ENCODE measurements at regions not wholly inside any gene's neighbourhood (a gene's known extent, or its start where the extent isn't known, plus 50 kb on each side); places are given as distances from the start of the nearest gene placed in this dataset.
"Not testable (repeated sequence)": the region's sequence is repeated elsewhere in the genome, so short reads cannot be mapped to it uniquely, and the experiment has no call there.

- DNase-seq, result no peak
Measured at GRCh38 chr12:19778797-19779196, 339.5 kb downstream of the AEBP2 start.

DNA sequence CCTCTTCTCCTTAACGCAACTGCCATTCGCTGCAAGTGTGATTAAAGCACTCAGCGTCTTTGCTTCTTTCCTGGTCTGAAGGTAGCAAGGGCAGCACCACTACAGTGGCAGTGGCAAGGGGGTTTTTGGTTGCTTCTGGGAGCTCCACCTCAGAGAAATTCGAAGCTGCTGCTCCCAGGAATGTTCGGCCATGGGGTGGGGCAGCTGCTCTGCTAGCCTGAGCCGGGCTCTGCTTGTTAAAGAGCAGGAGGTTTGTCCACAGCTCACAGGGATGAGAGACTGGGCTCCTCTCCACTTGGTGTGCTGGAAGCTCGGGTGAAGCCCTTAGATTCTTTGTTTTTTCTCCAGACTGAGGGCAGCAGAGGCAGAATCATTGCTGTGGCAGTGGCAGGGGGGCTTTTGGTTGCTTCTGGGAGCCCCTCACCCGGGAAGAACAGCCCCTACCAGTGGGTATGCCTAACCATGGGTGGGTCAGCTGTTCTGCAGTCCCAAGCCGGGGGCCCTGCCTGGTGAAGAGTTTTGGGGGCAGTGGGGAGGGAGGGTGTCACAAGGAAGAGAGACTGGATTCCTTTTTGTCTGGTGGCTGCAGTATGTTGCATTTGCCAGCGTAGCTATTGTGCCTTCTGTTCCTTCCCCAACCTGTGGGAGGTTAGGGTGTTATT is 340.2 kb downstream of the AEBP2 start:
- no peak for DNase-seq

GRCh38 chr12:19780460-19780859 is 341.2 kb downstream of the AEBP2 start:
- DNase-seq, result no peak

DNA sequence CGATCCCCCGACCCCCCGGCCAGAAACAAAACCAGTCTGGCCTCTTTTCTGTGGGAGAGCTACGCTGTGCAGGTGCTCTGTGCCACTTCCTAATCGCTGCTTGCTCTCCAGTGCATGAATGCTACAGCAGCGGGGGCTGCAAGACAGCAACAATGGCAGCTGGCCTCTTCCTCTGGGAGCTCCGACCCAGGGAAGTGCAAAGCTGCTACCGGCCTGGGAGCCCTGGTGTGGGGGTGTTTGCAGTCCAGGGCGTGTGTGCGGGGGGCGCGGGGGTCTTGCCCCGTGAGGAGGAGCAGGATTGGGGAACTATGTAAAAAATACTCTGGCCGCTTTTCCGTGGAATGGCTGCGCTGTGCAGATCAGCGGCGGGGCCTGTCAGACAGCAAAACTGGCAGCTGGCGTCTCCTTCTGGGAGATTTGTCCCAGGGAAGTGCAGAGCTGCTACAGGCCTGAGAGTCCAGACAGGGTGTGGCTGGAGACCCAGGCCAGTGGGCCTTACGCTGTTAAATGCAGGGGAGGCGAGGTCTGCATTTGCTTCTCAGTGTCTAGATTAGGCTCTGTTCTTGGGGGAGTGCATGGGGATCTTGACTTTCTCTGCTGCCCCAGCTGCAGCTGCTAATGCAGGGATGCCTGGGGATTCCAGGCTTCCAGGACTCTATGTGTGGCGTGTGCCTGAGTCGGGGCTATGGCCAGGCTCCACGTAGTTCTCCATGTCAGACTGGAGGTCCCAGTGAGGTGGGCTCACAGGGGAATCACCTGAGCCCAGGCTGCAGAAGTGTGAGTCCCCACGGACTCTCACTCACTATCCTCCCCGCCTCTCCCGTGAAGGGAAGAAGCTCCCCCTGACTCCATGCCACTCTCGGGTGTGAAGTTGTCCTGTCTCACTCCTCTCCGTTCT is 344.5 kb downstream of the AEBP2 start:
- no peak for DNase-seq

DNA sequence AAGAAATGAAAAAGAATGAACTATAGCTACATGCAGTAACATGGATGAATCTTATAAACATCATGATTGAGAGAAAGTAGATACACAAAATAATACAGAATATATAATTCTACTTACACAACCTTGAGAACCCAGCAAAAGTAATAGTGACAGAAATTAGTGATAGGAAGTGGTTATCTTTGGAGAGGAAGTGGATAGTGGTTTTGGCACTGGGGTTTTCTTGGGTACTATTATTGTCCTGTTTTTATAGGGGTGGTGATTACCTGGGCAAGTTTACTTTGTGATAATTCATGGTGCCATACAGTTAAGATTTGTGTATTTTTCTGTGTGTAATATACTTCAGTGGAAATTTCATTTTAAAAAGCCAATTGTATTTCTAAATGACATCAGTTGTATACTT is 352.7 kb downstream of the AEBP2 start:
- no peak for DNase-seq

- DNase-seq, result no peak
Measured at GRCh38 chr12:19794116-19794515, 354.8 kb downstream of the AEBP2 start.

- DNase-seq, result no peak
Measured at GRCh38 chr12:19799216-19799615, 359.9 kb downstream of the AEBP2 start.

DNA sequence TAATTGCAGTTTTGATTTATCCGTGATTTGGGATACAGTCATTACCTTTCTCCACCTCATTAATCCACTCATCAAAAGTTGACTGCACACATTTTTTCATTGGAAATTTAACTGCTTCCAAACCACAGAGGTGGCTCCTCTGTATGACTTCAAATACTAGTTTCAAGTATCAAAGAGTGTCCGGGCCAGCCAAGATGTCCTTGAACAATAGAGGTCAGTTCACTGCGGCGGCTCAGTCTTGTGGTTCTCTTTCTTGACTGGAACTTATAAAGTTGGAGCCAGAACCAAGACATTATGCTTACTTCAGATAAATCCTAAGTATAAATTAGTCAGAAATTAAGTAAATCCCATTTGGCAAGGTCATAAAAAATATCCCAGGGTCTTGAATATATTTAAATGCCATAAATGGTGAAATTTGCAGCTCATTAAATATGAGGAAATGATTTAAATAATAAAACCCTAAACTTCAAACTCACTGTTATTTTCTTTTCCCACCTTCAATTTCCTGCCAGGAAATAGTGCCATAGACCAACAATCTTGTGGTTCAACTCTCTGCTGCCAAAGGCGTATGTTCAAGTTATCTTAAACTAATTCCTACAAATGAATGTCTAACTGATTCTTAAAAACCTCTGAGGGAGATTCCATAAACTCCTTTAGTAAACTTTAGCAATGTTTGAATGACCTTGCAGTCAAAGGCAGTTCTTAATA is 360.8 kb downstream of the AEBP2 start:
- no peak for DNase-seq

- no peak for DNase-seq
Measured at GRCh38 chr12:19800884-19801283, 361.6 kb downstream of the AEBP2 start.

GRCh38 chr12:19801941-19802340 is 362.6 kb downstream of the AEBP2 start:
- no peak for DNase-seq

GRCh38 chr12:19802915-19803314 is 363.6 kb downstream of the AEBP2 start:
- no peak for DNase-seq

GRCh38 chr12:19804737-19805136 is 365.4 kb downstream of the AEBP2 start:
- DNase-seq, result no peak

DNA sequence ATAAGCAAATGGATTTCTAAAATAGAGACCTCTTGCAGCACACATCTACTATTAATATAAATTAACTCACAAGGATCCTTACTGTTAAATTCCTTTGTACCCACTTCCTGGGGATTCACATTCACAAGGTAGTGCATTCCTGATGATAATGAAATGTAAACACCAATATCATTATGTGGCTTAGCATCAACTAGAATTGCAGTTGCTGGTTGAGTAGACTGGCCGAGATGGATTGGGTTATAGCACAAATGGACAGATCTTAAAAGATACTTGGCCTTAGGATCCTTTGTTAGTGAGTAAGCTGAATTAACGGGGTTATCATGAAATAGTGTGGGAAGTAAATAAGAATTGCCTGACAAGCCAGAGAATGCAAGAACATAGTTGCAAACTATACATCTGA is 369.1 kb downstream of the AEBP2 start:
- no peak for DNase-seq

DNA sequence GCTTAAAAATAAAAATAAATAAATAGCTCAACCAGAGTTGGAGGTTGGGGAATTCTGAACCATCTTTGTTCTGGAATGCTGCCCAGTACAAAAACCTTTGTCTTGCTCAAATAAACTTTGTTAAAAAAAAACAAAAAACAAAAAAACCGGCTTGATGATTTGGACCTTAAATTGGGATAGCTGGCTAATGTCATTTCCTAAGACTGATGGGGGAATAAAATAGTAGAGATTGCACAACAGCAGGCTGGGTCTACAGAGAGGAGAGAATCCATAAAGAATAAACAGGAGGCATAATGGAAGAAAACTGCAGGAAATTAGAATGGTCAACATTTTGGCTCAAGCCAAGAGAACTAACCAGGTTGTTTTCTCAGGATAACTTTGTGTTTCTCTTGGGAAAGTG is 370.9 kb downstream of the AEBP2 start:
- DNase-seq, result no peak

- DNase-seq, result no peak
Measured at GRCh38 chr12:19811922-19812321, 372.6 kb downstream of the AEBP2 start.

DNA sequence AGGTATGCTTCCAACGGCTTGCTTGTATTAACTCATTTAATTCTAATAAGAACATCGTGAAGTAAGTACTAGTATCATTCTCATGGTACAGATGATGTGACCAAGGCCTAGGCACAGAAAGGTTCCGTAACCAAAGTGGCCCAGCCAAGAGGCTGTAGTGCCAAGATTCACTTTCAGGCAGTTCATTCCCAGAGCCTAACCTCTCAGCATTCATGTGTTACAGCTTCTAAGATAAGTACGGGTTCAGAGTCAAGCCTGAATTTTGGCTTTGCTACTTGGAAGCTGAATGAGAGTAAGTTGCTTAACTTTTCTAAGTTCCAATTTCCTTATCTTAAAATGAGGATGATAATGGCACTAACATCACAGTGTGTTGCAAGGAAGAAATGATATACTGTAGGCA is 379.9 kb downstream of the AEBP2 start:
- DNase-seq, result no peak

DNA sequence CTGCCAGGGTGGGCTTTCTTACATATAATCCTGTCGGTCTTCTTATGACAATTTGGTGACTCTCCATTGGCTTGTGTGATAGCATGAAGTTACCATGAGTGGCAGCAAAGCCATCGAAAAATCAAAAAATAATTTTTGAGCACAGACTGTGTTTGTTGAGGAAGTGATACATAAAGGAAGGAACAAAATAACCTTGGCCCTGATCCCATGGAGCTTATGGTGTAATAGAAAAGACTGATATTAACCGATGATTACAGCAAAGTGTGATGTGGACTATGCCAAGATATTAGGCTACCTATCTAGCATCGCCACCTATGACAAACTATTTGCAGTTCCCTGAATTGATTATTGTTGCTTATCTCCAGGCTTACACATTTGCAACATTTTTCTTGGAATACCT is 383.2 kb downstream of the AEBP2 start:
- no peak for DNase-seq

DNA sequence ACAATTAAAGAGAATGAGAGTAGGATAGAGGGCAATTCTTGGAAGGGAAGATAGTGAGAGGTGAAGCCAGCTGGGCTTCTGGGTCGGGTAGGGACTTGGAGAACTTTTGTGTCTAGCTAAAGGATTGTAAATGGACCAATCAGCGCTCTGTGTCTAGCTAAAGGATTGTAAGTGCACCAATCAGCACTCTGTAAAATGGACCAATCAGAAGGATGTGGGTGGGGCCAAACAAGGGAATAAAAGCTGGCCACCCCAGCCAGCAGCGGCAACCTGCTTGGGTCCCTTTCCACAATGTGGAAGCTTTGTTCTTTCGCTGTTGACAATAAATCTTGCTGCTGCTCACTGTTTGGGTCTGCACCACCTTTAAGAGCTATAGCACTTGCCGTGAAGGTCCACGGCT is 384.0 kb downstream of the AEBP2 start:
- DNase-seq, result not testable (repeated sequence)

DNA sequence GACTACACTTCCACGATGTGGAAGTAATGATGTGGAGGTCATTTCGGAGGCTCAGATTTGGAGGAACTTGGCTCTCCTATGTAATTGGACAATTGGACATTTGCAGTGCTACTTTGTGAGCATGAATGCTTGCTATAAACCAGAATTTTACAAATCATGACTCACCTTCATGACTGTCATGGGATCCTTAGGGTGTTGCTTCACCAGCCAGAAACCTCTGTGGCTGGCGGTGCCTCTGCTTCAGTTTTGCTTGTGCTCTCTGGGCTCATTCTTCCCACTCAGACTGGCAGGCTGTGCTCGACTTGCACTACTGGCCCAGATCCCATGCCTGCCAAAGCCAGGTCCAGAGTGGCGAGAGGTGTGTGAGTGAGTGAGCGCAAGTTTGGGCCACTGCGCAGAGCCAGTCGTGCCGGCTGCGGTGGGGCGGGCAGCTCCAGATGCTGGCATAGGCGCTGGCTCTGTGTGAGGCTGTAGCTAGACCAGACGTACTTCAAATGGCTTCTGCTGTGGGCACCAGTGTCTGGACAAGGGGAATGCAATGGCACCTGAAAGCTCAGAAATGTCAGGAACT is 387.8 kb downstream of the AEBP2 start:
- no peak for DNase-seq

DNA sequence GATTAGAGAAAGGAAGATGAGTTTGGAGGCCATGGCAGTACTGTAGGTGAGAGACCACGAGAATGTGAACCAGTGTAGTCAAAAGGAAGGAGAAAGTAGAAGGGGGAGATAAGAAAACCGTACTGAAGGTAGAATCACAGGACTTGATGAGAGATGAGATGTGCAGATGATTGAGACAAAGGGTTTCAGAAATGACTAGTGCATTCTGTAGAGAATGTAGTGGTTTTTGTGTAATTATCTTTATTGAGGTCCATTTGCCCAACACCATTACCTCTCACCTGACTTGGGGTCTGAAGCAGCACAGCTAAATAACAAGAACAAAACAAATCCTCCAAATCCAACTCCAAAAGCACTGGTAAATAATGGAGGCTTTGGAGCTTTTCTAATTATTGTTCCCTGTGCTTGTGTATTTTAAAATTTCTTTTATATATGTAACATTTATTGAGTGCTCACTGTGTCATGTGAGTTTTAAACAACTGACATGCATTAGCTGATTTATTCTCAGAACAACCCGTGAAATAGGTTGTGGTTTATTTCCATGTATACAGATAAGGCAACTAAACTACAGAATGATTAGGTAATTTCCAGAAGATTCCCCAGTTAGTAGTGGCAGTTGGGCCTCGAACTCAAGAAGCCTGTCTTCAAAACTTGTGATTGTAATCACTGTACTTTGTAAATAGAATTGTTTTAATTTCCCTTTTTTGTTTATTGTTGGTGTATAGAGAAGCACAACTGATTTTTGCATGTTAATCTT is 390.0 kb downstream of the AEBP2 start:
- no peak for DNase-seq

DNA sequence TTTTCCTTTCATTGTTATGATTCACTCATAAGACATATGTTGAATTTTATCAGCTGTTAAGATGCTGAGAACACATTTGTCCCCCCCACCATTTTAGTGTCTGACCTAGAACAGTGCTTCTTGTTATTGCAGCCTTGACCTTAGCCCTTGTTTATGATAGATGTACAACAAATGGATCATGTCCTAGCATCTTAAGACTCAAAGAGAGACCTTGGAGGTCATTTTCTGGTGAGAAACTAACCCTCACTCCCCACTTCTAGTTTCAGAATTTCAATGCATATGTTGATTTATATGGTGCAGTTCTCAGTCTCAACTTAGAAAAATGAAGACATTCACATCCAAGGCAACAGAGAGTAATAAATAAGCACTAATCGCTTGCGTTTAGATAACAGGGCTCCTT is 391.2 kb downstream of the AEBP2 start:
- no peak for DNase-seq

DNA sequence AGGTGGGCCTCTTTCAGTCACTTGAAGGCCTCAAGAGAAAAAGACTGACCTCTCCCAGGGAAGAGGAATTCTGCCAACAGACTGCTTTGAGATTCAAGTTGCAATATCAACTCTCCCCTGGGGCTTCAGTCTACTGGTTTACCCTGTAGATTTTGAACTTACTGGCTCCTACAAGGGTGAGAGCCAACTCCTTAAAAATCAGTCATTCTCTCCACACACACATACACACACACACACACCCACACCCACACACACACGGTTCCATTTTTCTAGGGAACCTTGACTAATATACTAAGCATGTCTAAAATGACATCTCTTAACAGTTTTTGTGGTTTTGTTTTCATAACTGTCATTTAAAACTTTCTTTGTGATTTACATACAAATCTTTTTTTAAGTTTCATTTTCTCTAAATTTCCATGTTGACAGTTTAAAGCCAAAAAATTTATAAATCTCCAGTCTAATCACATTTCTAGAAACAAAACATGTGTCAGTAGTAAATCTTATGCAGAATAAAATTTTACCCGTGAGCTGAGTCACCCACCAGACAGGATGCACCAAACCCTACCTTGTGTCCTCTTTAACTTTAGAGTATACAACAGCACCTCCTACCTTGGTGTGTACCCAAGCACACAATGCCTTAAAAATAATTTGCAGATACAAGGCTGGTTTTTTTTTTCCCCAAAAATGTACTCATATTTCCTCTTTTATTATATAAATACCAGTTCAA is 394.6 kb downstream of the AEBP2 start:
- no peak for DNase-seq
